KMS-11 (cell line): ENCODE measurements at regions not wholly inside any gene's neighbourhood (a gene's known extent, or its start where the extent isn't known, plus 50 kb on each side); places are given as distances from the start of the nearest gene placed in this dataset.
"Not testable (repeated sequence)": the region's sequence is repeated elsewhere in the genome, so short reads cannot be mapped to it uniquely, and the experiment has no call there.

Experiments used
- H2AFZ ChIP-seq: fragments of 200-600 bp; sonication (generic); 2 replicates; pipeline ENCODE4 v1.6.1; 2016; ENCODE audit warnings: antibody characterized with exemption, mixed run types, low read depth
- H3K27ac ChIP-seq: fragments of 200-600 bp; sonication (generic); 2 replicates; pipeline ENCODE4 v1.6.1; 2016; ENCODE audit warnings: mild to moderate bottlenecking, mixed run types
- H3K27me3 ChIP-seq: fragments of 200-600 bp; sonication (generic); 2 replicates; pipeline ENCODE4 v1.6.1; 2017; ENCODE audit warnings: mild to moderate bottlenecking, low read depth, mixed run types, moderate library complexity; ENCODE audit not compliant: insufficient read depth
- H3K36me3 ChIP-seq: fragments of 200-600 bp; sonication (generic); 2 replicates; pipeline ENCODE4 v1.6.1; 2017; ENCODE audit warnings: mild to moderate bottlenecking, mixed run types; ENCODE audit not compliant: insufficient read depth
- H3K4me1 ChIP-seq: fragments of 200-600 bp; sonication (generic); 2 replicates; pipeline ENCODE4 v1.6.1; 2016; ENCODE audit warnings: mild to moderate bottlenecking, low read depth, mixed run types; ENCODE audit not compliant: poor library complexity, severe bottlenecking
- H3K4me2 ChIP-seq: fragments of 200-600 bp; sonication (generic); 2 replicates; pipeline ENCODE4 v1.7.0; 2016; ENCODE audit warnings: mild to moderate bottlenecking, mixed run types
- H3K4me3 ChIP-seq: fragments of 200-600 bp; sonication (generic); IDR thresholded peaks from 2 replicates; pipeline ENCODE4 v1.6.1; 2017; ENCODE audit warnings: low read depth, low read length, mixed read lengths; ENCODE audit not compliant: insufficient read depth
- H3K79me2 ChIP-seq: fragments of 200-600 bp; sonication (generic); 2 replicates; pipeline ENCODE4 v1.6.1; 2016; ENCODE audit warnings: low read depth, mixed run types; ENCODE audit not compliant: insufficient read depth
- H3K9ac ChIP-seq: fragments of 200-600 bp; sonication (generic); 2 replicates; pipeline ENCODE4 v1.6.1; 2016; ENCODE audit warnings: mild to moderate bottlenecking, mixed run types
- H4K20me1 ChIP-seq: fragments of 200-600 bp; sonication (generic); 2 replicates; pipeline ENCODE4 v1.6.1; 2016; ENCODE audit warnings: mild to moderate bottlenecking, mixed run types; ENCODE audit not compliant: insufficient read depth
- TF ChIP-seq, protein P1 (sequence below): fragments of 200-600 bp; sonication (generic); conservative IDR thresholded peaks from 2 replicates; pipeline ENCODE4 v1.6.1; 2017; ENCODE audit warnings: low read depth, mild to moderate bottlenecking, antibody characterized with exemption, low read length, moderate library complexity, mixed read lengths

GRCh38 chr2:16911746-16912145 is 246.1 kb upstream of the CYRIA start:
- H3K79me2 ChIP-seq, result no peaks in the 10 kb centered on the region
- H3K9ac ChIP-seq, result no peak overlapping the region
- no peaks in the 10 kb centered on the region for H3K27me3 ChIP-seq
- H3K4me1 ChIP-seq, result no peaks in the 10 kb centered on the region
- no peaks in the 10 kb centered on the region for H3K36me3 ChIP-seq
- no peak overlapping the region for H3K4me2 ChIP-seq
- H4K20me1 ChIP-seq, result no peaks in the 10 kb centered on the region
- H3K27ac ChIP-seq, result no peak overlapping the region
- TF ChIP-seq, protein P1, sequence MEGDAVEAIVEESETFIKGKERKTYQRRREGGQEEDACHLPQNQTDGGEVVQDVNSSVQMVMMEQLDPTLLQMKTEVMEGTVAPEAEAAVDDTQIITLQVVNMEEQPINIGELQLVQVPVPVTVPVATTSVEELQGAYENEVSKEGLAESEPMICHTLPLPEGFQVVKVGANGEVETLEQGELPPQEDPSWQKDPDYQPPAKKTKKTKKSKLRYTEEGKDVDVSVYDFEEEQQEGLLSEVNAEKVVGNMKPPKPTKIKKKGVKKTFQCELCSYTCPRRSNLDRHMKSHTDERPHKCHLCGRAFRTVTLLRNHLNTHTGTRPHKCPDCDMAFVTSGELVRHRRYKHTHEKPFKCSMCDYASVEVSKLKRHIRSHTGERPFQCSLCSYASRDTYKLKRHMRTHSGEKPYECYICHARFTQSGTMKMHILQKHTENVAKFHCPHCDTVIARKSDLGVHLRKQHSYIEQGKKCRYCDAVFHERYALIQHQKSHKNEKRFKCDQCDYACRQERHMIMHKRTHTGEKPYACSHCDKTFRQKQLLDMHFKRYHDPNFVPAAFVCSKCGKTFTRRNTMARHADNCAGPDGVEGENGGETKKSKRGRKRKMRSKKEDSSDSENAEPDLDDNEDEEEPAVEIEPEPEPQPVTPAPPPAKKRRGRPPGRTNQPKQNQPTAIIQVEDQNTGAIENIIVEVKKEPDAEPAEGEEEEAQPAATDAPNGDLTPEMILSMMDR, result no peak
- H2AFZ ChIP-seq, result no peak overlapping the region
- no peak overlapping the region for H3K4me3 ChIP-seq

- no peak overlapping the region for H3K9ac ChIP-seq
- TF ChIP-seq, protein P1, result no peak
- H3K4me1 ChIP-seq, result no peaks in the 10 kb centered on the region
- H4K20me1 ChIP-seq, result no peaks in the 10 kb centered on the region
- no peak overlapping the region for H3K4me2 ChIP-seq
- H3K4me3 ChIP-seq, result no peak overlapping the region
- H3K27me3 ChIP-seq, result no peaks in the 10 kb centered on the region
- no peak overlapping the region for H3K27ac ChIP-seq
- H3K36me3 ChIP-seq, result no peaks in the 10 kb centered on the region
- no peak overlapping the region for H2AFZ ChIP-seq
- H3K79me2 ChIP-seq, result no peaks in the 10 kb centered on the region
Measured at GRCh38 chr2:16908656-16909055, 243.0 kb upstream of the CYRIA start.

- no peak overlapping the region for H3K9ac ChIP-seq
- no peak overlapping the region for H3K27ac ChIP-seq
- H4K20me1 ChIP-seq, result no peaks in the 10 kb centered on the region
- H2AFZ ChIP-seq, result no peak overlapping the region
- H3K79me2 ChIP-seq, result no peaks in the 10 kb centered on the region
- no peaks in the 10 kb centered on the region for H3K4me1 ChIP-seq
- H3K4me3 ChIP-seq, result no peak overlapping the region
- H3K27me3 ChIP-seq, result no peaks in the 10 kb centered on the region
- no peak overlapping the region for H3K4me2 ChIP-seq
- H3K36me3 ChIP-seq, result no peaks in the 10 kb centered on the region
- TF ChIP-seq, protein P1, result no peak
Measured at GRCh38 chr2:16907645-16908282, 242.1 kb upstream of the CYRIA start.

GRCh38 chr2:16905325-16905724 is 239.7 kb upstream of the CYRIA start:
- H3K4me3 ChIP-seq, H3K27me3 ChIP-seq, H3K4me2 ChIP-seq, H3K36me3 ChIP-seq, H3K4me1 ChIP-seq, H3K79me2 ChIP-seq, H2AFZ ChIP-seq, H4K20me1 ChIP-seq, H3K9ac ChIP-seq, H3K27ac ChIP-seq: not testable (repeated sequence)

DNA sequence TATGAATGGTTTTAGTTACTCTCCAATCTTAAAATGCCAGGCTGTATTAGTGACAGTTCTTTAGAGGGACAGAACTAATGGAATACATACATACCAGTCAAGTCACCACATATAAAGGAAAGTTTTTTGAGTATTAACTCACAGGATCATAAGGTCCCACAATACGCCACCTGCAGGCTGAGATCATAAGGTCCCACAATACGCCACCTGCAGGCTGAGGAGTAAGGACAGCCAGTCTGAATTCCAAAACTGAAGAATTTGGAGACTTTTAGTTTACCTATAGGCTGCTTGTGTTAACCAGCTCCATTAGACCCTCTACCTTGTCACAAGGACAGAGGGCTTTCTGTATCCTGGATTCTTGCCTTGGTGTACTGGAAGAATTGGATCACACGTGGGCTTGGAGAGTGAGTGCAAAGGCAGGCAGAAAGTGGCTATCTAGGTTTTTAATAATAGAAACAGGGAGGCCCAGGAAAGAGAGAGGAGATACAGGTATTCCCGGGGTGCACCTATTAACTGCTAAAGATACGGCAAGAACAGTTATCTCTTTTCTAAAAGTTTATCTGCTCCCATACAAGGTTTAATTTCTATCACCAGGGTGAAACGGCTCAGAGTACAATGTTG is 234.9 kb upstream of the CYRIA start:
- Histone ChIP-seq H3K4me3 (no peak overlapping the region), H4K20me1 (no peaks in the 10 kb centered on the region), H3K36me3 (no peaks in the 10 kb centered on the region), H2AFZ (no peak overlapping the region), H3K4me2 (no peak overlapping the region), H3K4me1 (no peaks in the 10 kb centered on the region), H3K79me2 (no peaks in the 10 kb centered on the region), H3K9ac (no peak overlapping the region), H3K27me3 (no peaks in the 10 kb centered on the region), H3K27ac (no peak overlapping the region)
- TF ChIP-seq, protein P1, result peak; percentile 55; the same call in 1 of the 2 replicates
